GM18951 (cell line): ENCODE measurements at regions not wholly inside any gene's neighbourhood (a gene's known extent, or its start where the extent isn't known, plus 50 kb on each side); places are given as distances from the start of the nearest gene placed in this dataset.

ENCODE experiments used
- POLR2A ChIP-seq: IDR thresholded peaks from 4 replicates; pipeline ENCODE4 v1.6.1; 2011; ENCODE audit warnings: mild to moderate bottlenecking; ENCODE audit not compliant: insufficient read length, insufficient read depth; ENCODE audit errors: extremely low read depth
- in situ Hi-C: fragments of 300-500 bp; cut with MboI; formaldehyde crosslinking; loops from one replicate; pipeline ENCODE4 v1.12.0; 2022; ENCODE audit warnings: low sequenced_read_pairs, mixed read lengths, inconsistent platforms; ENCODE audit not compliant: unreplicated experiment

DNA sequence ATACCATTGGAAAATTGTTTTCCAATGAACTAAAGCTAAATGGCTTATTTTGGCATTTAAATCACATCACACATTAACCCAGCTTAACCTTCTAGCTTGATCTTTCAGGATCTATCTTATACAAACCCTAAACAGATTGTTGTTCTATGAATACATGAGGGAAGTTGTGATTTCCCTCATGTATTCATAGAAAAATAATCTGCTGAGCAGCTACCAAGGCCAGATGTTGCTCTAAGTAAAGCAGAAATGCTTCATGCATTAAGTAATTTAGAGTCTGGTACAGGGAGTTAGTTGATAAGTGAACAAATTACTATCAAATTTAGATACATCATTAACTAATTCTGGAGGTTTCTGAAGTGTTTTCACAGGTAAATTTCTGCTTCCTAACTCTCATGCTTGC is 204.6 kb upstream of the ANO3 start:
- in situ Hi-C loops = no loop called here
- no peak for TF ChIP-seq POLR2A

DNA sequence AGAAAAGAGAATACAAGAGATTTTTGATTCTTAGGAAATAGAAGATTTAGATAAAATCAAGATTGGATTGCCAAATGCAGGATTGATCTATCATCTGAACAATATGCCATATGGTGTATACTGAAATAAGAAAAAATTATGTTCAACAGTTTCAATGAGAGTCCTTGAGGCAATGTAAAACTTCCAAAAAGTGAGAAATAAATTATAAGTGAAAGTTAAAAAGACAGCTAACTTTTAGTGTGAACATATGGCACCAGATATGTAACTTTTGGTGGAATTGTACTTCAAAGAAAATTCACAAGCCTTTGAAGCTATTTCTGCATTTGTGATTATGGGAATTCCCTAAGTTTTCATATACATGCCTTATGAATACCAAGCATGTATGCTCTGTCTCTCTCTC is 200.5 kb upstream of the ANO3 start:
- in situ Hi-C loops = loop anchor here (10.0 kb wide), 1 partner anchor 147 kb away; no protein-coding TSS in a partner anchor
- no peak for TF ChIP-seq POLR2A

DNA sequence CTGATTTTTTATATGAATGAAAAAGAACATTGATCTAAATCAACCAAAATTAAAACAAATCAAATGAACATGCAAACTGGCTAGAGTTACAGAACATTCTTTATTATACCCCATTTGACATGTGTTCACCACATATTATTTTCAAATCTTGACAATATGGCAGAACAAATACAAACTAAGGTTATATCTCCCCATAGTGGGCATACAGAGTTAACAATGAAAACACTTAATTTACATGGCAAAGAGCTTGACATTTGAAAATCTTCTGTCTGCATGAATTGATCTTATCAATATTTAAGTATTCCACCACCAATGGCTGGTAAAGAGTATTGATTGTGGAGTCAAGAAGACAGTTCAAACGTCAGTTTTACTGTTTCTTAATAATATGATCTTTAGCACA is 197.9 kb upstream of the ANO3 start:
- in situ Hi-C loops = loop anchor here (10.0 kb wide), 1 partner anchor 149 kb away; no protein-coding TSS in a partner anchor
- no peak for TF ChIP-seq POLR2A

DNA sequence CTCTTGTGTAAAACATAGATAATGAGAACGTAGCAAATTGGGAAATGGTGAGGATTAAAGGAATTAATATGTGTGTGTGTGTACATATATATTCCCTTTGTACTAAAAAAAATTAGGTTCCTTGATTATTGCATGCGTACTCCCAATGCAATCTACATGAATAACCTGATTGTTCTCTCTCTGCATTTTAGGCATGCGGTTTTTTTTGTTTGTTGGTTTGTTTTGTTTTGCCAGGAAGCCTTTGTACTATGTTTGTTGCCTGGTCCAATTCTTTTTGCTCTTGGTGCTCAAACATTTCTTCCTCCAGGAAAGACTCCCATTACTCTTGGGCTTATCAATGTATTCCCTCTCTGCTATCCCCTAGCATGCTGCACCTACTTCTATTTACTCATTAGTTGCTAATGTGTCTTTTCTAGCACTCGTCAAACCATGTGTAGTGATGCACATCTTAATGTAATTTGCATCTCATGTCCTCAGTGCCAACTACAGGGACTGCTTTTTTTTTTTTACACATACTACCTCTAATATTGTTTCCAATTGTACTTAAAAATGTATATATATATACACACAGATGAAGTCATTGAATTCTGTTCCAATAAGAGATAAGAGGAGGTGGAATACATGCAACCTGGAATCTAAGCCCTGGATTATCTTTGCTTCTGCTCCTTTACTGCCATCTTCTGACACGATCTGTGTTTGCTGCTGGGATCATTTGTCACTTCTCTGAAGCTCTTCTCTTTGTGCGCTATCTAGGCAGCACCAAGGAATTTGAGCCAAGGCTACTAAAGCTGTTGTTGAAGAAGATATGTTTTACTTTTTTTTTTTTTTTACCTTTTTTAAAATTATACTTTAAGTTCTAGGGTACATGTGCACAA is 197.2 kb upstream of the ANO3 start:
- in situ Hi-C loops = loop anchor here (10.0 kb wide), 1 partner anchor 150 kb away; no protein-coding TSS in a partner anchor
- no peak for TF ChIP-seq POLR2A

DNA sequence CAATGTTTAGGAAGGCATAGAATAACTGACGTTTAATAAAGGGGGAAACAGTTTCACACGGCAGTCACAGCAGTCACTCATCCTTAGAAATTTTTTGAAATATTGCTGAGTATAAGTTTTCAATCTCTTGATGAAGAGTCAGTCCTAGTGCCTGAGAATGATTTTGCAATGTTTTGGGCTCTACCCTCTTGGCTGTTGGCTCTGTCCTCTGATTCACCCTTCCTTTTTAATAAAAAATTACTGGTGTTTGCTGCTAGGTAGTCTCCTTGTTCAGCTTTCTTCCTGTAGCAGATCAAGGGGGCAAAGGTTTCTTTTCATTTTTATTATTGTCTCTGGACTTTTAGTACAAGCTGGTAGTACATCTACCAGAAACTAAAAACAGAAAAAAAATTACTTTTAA is 194.3 kb upstream of the ANO3 start:
- in situ Hi-C loops = loop anchor here (10.0 kb wide), 1 partner anchor 153 kb away; no protein-coding TSS in a partner anchor
- TF ChIP-seq POLR2A = no peak

DNA sequence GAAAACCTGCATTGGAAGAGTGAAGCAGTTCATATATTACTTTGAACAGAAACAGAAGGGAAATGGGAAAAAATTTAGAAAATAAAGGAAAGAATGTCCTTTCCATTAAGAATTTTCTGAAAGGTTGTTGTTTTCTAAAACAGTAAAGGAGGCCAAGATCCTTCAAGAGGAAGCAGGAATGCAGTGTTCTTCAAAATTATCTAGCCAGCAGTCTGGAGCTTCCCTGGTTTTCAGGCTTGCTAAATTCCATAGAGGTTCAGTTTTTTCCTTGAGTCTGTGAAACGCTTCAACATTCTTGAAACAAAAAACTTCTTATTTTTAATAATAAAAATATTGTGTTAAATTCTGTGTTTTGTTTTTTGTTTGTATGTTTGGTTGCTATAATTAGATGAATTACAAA is 189.0 kb upstream of the ANO3 start:
- in situ Hi-C loops = no loop called here
- TF ChIP-seq POLR2A = no peak

DNA sequence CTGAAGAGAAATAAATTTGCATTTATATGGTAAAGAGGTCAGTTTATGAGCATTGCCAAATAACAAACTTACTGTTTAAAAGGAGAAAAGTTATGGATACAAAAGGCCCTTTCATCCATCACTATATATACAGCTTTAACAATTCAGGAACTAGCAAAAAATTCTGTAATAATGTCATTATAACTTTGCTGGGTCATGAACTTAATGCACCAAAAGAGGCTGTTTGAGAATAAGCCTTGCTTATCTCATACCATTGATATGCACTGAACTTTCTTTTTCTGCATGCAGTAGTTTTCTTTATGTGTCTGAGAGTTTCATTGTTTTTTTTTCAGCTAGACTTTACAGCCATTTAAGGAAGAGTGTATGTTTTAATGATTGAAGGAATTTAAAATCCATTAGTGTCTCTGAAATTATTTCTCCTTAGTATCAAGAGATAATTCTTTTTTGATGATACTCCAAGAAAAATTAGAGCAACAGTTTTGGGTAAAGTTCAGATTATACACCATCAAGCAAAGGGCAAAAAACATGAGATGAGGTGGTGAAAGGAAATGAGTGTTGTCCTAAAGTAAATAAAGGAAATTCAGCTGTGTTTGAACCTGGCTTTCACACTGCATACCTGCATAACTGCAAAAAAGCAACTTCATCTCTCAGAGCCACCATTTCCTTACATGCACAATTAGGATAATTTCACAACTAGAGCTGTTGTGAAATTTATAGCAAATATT is 188.2 kb upstream of the ANO3 start:
- TF ChIP-seq POLR2A = no peak
- in situ Hi-C loops = no loop called here

DNA sequence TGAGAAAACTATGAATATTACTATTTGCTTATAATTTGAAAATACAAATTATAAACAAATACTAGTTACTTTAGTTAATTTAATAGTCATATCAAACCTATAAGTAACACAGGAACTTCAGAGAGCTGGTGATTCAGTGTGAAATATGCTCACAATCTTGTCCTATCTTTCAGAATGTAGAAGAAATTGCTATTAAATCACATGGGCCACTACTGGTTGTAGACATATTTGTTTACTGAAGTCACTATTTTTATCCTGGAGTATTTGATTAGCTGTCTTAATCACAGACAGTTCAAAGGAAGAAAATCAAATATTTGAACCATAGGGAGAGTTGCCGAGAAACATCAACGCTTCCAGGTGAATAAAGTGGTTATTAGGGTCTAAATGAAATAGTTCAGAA is 187.6 kb upstream of the ANO3 start:
- TF ChIP-seq POLR2A = no peak

DNA sequence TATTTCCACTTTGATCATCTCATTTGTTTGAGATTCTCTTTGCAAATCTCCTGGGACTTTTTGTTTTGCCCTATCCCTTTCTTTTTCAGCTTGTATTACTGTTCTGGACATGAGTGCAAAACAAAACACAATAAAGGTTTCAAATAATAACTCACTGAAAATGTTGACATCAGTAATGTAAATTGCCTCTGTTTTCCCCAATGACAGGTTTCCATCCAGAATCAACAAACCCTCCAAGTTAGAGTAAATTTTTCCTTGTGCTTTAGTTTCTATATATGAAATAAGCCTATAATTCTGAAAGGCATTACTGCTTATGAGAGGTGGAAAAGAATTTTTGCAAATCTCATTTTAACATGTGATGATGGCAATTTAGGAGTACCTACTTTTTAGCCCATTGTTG is 187.0 kb upstream of the ANO3 start:
- in situ Hi-C loops = no loop called here

More for the DNA sequence above, 187.6 kb upstream of the ANO3 start:
- in situ Hi-C loops = no loop called here

DNA sequence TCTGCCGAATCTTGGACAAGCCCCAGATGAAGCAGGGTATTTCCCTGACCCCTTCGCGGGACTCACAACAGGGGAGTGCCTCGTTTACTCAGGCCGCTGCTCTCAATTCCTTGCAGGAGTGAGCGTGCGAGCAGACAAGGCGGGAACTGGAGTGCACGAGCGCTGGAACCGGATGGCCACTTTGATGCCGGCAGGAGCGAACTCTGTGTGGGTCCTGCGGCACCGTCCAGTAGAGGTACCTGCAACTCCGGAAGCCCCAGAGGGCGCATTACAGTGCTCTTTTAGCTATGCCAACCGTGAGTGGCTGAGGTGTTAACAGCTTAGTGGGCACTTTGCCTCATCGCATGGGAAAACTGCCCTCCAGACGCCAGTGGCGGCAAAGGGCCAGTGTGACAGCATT is 182.3 kb upstream of the ANO3 start:
- no peak for TF ChIP-seq POLR2A
- in situ Hi-C loops = no loop called here

More for the DNA sequence above, 187.0 kb upstream of the ANO3 start:
- no peak for TF ChIP-seq POLR2A

DNA sequence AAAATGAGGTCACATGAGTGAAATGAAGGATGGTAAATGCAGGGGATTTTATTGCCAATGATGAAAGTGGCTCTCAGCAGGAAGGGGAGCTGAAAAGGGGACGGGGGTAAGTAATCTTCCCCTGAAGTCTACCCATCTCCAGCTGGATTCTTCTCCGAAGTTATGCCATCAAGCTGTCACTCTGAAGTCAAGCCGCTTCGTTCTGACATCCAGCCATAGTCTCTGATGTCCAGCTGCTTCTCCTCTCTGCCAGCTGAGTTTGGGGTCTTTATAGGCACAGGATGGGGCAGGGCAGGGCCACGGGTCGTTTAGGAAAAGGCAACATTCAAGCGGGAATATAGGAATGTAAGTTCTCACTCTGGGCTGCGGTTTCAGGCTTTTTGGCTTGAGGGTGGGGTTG is 181.9 kb upstream of the ANO3 start:
- no peak for TF ChIP-seq POLR2A
- in situ Hi-C loops = no loop called here

DNA sequence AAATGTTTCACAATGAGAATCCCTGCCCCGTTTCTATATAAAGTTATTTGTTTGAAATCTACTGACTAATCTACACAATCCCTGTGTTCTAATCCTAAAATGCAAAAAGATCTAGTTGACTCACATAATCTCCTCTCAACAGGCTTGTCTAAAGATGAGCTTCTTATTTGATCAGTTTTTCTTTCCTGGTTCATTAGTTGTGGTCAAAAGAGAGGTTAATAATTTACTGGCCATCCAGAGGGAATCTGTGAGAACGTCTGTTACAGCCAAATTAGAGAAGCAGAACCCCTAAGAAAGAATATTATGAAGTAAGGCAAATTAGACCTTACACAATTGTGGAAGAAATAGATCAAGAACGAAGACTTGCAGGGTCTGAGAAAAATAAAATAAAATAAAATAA is 173.7 kb upstream of the ANO3 start:
- in situ Hi-C loops = no loop called here
- no peak for TF ChIP-seq POLR2A

DNA sequence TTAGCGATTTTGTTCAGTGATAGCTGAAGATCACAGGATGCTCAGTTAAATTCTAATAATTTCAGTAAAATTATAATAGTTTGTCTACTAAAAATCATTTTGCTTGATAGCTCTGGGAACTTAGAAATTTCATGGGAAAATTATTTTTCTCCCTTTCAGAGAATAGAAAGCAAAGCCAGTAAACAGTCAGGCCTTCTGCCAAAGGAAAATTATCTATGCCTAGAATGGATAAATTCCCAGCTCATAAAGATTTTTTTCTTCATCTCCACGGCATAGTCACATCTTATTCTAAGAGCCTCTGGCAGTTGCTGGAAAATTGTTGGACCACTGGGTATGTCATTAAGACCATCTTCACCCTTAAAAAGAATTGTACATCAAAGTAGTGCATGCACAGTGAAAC is 169.6 kb upstream of the ANO3 start:
- in situ Hi-C loops = no loop called here

DNA sequence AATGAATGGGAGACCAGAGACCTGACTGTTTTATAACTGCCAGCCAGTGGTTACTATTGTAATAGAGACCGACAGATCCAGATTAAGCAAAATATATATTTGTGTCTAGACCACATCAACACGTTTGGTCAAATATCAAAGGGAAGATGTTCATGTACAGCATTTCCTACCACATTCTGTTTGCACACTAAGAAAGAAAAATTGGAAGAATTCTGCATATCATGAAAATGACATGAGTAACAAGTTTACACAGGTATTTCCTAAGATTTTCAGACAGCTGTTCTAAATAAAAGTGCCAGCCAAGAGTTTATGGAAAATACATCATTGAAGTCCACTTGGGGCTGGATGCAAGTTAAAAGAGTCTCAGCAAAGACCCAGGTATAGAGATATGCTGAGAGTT is 145.5 kb upstream of the ANO3 start:
- in situ Hi-C loops = no loop called here
- no peak for TF ChIP-seq POLR2A

More for the DNA sequence above, 169.6 kb upstream of the ANO3 start:
- no peak for TF ChIP-seq POLR2A
